ENCODE measurements at regions not wholly inside any gene's neighbourhood (a gene's known extent, or its start where the extent isn't known, plus 50 kb on each side); places are given as distances from the start of the nearest gene placed in this dataset.

DNA sequence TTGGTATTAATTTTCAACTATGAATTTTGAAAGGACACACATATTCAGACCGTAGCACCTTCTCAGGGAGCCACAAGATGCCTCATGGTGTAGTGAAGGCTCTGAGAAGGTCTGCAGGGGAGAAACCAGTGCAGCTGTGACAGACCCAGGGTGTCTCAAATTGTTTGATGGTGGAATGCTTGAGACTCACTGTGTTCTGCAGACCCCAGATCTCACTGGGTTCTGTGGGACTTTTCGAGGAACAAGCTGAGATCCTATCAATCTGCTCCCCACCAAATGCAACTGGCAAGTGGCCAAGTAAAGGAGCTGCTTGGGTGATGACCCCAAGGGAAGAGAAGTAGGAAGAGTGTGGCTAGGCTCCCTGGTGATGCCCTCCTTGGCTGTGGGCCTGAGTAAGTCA, 130.5 kb upstream of the UNC5B start:
- Histone ChIP-seq H3K27me3 (no peaks in the 10 kb centered on the region), H3K36me3 (ENCODE audit: low read depth, missing control alignments) (no peaks in the 10 kb centered on the region), H3K4me1 (no peaks in the 10 kb centered on the region), H3K9me3 (no peaks in the 10 kb centered on the region), H3K27ac (no peak overlapping the region), H3K4me3 (no peak overlapping the region)
- intact Hi-C loops (cut with DNase I; ENCODE audit: low total_unique reads) = no loop called here
- WGBS, 2 donors = 83 to 91% methylated on average over 2 of the region's 2 CpGs
- TF ChIP-seq, protein P1, sequence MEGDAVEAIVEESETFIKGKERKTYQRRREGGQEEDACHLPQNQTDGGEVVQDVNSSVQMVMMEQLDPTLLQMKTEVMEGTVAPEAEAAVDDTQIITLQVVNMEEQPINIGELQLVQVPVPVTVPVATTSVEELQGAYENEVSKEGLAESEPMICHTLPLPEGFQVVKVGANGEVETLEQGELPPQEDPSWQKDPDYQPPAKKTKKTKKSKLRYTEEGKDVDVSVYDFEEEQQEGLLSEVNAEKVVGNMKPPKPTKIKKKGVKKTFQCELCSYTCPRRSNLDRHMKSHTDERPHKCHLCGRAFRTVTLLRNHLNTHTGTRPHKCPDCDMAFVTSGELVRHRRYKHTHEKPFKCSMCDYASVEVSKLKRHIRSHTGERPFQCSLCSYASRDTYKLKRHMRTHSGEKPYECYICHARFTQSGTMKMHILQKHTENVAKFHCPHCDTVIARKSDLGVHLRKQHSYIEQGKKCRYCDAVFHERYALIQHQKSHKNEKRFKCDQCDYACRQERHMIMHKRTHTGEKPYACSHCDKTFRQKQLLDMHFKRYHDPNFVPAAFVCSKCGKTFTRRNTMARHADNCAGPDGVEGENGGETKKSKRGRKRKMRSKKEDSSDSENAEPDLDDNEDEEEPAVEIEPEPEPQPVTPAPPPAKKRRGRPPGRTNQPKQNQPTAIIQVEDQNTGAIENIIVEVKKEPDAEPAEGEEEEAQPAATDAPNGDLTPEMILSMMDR (IDR thresholded peaks at IDR 0.05) = no peak
- no peak for TF ChIP-seq POLR2A (IDR thresholded peaks at IDR 0.05)
- no peak for DNase-seq

DNA sequence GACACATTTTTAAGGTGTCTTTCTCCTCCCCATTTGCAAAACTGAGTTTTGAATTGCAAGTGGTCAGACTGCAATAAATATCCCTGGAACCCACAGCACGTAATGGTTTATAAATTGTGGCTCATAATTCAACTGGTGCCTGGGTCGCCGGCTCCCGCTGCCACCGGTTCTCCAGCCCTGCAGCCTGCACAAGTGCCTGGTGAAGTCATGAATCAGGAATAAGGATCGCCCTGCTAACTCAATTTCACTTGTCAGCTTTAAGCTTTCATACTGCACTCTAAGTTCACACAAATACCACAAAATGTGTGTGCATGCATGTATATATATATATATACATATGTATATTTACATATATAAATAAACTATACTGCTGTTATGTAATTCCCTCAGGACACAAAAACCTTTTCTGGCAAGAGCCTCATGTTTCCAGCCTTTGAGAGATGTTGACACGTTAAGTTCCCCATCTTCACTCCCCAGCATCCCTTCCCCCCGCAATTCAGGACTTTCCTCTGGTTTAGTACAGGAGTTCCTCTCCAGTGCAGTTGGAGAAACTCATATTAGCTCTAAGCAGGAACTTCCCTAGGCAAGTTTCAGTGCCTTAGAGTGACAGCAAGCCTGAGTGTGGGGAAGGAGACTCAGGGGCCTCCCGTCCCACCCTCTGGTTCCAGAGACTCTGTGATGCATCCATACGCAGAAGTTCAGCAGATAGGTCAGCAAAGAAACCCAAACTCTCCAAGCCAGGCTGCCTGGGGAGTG, 129.2 kb upstream of the UNC5B start:
- WGBS, 2 donors = 89 to 93% methylated on average over 10 of the region's 10 CpGs
- TF ChIP-seq POLR2A (IDR thresholded peaks at IDR 0.05) = no peak
- TF ChIP-seq, protein P1 (IDR thresholded peaks at IDR 0.05) = no peak

DNA sequence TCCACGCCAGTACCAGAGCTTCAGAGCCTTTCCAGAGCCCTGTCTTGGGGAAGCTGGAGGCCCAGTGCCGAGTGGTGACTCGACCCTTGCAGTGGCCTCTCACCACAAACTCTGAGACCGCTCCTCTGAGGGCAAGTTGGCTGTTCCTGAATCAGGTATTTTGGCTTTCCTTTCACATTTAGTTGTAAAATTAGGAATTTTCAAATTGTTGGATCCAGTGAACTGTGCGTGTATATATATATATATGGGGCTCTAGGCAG, 128.7 kb upstream of the UNC5B start:
- no peaks in the 10 kb centered on the region for H3K27me3 ChIP-seq
- 90 to 91% methylated on average over 5 of the region's 5 CpGs for WGBS, 2 donors
- no peaks in the 10 kb centered on the region for H3K4me1 ChIP-seq
- TF ChIP-seq, protein P1 (IDR thresholded peaks at IDR 0.05) = no peak
- TF ChIP-seq POLR2A (IDR thresholded peaks at IDR 0.05) = no peak
- H3K27ac ChIP-seq = no peak overlapping the region
- no peaks in the 10 kb centered on the region for H3K9me3 ChIP-seq
- no peaks in the 10 kb centered on the region for H3K36me3 ChIP-seq (ENCODE audit: low read depth, missing control alignments)
- H3K4me3 ChIP-seq = no peak overlapping the region
- intact Hi-C loops (cut with DNase I; ENCODE audit: low total_unique reads) = no loop called here
- DNase-seq = no peak

More for the DNA sequence above, 129.2 kb upstream of the UNC5B start:
- H3K27me3 ChIP-seq = no peaks in the 10 kb centered on the region
- intact Hi-C loops (cut with DNase I; ENCODE audit: low total_unique reads) = no loop called here
- H3K4me1 ChIP-seq = no peaks in the 10 kb centered on the region
- no peaks in the 10 kb centered on the region for H3K36me3 ChIP-seq (ENCODE audit: low read depth, missing control alignments)
- DNase-seq = peak; percentile 7
- H3K9me3 ChIP-seq = no peaks in the 10 kb centered on the region
- H3K27ac ChIP-seq = no peak overlapping the region
- H3K4me3 ChIP-seq = no peak overlapping the region

DNA sequence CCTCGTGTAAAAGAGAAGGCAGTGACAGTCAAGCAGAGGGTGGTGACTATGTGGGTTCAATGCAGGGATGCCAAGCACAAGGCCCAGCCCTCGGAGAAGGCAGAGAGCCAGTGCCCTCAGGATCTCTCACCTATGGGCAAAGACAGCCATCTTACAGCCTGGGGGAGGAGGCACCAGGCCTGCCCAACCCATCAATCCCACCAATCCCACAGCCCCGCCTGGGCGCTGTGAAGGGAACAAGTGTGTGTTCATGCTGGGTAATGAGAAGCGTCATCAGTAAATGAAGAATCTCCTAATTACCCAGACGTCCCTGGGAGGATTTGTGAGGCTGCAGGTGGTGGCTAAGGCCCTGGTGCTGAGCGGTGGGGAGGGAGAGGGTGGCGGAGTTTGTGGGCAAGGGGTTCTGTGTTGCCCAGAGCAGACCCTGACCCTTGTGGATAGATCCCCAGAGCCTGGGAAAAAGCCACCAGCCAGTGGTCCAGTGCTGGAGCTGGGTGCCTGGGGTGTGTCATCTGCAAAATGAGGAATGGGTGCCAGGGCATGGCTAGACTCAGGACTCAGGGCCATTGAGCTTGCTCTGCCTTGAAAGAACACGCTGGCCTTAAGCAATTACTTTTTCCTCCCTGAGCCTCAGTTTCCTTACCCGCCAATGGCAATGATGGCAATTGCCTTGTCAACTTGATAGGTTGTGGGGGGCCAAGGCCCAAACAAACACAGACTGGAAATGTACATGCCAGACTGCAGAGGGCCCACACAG, 128.1 kb upstream of the UNC5B start:
- WGBS, 2 donors = 90 to 96% methylated on average over 8 to 10 of the region's 10 CpGs
- peak; percentile 0 for DNase-seq
- no peak for TF ChIP-seq POLR2A (IDR thresholded peaks at IDR 0.05)
- TF ChIP-seq, protein P1 (IDR thresholded peaks at IDR 0.05) = no peak

DNA sequence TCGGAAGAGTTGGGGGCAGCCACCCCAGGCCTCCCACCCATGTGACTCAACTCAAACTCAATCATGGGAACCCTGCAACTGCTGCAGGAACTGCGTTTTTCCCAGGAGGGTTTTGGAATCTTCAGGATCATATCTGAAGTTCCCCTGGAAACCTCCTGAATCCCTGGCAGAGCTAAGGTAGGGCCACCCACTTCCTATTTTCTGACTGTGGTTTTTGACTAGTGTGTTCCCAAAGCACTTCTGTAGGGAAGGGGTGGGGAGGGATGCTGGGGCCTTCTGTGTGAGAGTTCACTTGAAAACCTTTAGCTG, 127.6 kb upstream of the UNC5B start:
- Histone ChIP-seq H3K27ac (no peak overlapping the region), H3K4me1 (no peaks in the 10 kb centered on the region), H3K36me3 (ENCODE audit: low read depth, missing control alignments) (no peaks in the 10 kb centered on the region), H3K9me3 (no peaks in the 10 kb centered on the region), H3K4me3 (no peak overlapping the region), H3K27me3 (no peaks in the 10 kb centered on the region)
- intact Hi-C loops (cut with DNase I; ENCODE audit: low total_unique reads) = no loop called here
- no peak for DNase-seq
- WGBS, 2 donors = 95 to 100% methylated on average over 2 of the region's 2 CpGs
- TF ChIP-seq, protein P1 (IDR thresholded peaks at IDR 0.05) = no peak
- no peak for TF ChIP-seq POLR2A (IDR thresholded peaks at IDR 0.05)

More for the DNA sequence above, 128.1 kb upstream of the UNC5B start:
- Histone ChIP-seq H3K4me1 (no peaks in the 10 kb centered on the region), H3K36me3 (ENCODE audit: low read depth, missing control alignments) (no peaks in the 10 kb centered on the region), H3K27me3 (no peaks in the 10 kb centered on the region), H3K27ac (no peak overlapping the region), H3K4me3 (no peak overlapping the region), H3K9me3 (no peaks in the 10 kb centered on the region)
- intact Hi-C loops (cut with DNase I; ENCODE audit: low total_unique reads) = no loop called here

Data from testis (tissue), 2 donors.